ENCODE measurements at regions not wholly inside any gene's neighbourhood (a gene's known extent, or its start where the extent isn't known, plus 50 kb on each side); places are given as distances from the start of the nearest gene placed in this dataset.
"Not testable (repeated sequence)": the region's sequence is repeated elsewhere in the genome, so short reads cannot be mapped to it uniquely, and the experiment has no call there.

- no peak for DNase-seq (ENCODE audit: insufficient read length, low spot score)
- no peak for FAIRE-seq
- TF ChIP-seq POLR2A (IDR thresholded peaks at IDR 0.05; ENCODE audit: low read depth, low read length) = no peak
These were observed 135.6 kb downstream of the BRMS1L start for GRCh38 chr14:35961697-35962274.

- TF ChIP-seq POLR2A (IDR thresholded peaks at IDR 0.05; ENCODE audit: low read depth, low read length) = no peak
- DNase-seq (ENCODE audit: insufficient read length, low spot score) = no peak
- no peak for FAIRE-seq
These were observed 133.7 kb downstream of the BRMS1L start for GRCh38 chr14:35959835-35960234.

GRCh38 chr14:35958499-35958898 is 132.4 kb downstream of the BRMS1L start:
- no peak for TF ChIP-seq POLR2A (IDR thresholded peaks at IDR 0.05; ENCODE audit: low read depth, low read length)
- no peak for DNase-seq (ENCODE audit: insufficient read length, low spot score)
- FAIRE-seq = no peak

DNA sequence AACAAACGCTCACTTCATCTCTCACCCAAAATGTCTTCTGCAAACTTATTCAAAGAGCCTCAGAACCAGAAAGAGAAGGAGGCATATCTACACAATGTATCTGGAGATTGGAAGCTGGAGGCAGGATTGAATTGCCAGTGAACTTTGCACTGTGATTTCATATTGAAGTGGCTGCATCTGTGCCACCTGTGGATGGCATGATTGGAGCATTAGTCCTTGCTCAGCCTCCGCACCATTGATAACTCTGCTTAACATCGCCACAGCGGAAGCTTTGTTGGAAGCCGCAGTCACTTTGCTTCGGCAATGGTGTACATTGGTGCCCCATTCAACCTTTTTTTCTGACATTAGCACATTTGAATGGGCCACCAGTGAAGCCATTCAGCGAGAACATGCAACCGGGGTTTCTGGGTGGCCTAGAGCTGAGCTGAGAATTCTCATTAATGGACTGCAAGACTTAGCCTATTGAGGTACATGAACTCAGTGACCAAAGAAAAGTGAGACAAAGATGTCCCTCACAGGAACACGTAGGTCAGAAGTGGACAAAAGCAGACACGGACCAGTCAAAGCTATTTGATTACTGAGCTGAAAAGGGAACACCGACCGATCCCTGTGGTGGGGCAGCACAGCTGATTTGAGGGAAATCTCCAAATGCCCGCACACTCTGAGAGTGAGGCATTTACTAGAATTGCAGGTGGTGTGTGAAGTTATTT is 130.4 kb downstream of the BRMS1L start:
- FAIRE-seq (no peak), DNase-seq (ENCODE audit: insufficient read length, low spot score) (no peak)
- TF ChIP-seq POLR2A (IDR thresholded peaks at IDR 0.05; ENCODE audit: low read depth, low read length) = no peak

- no peak for DNase-seq (ENCODE audit: insufficient read length, low spot score)
- no peak for FAIRE-seq
- no peak for TF ChIP-seq POLR2A (IDR thresholded peaks at IDR 0.05; ENCODE audit: low read depth, low read length)
These were observed 126.4 kb downstream of the BRMS1L start for GRCh38 chr14:35952584-35952983.

- DNase-seq (ENCODE audit: insufficient read length, low spot score) = no peak
- no peak for FAIRE-seq
- no peak for TF ChIP-seq POLR2A (IDR thresholded peaks at IDR 0.05; ENCODE audit: low read depth, low read length)
These were observed 123.9 kb downstream of the BRMS1L start for GRCh38 chr14:35949920-35950513.

- not testable (repeated sequence) for FAIRE-seq; DNase-seq (ENCODE audit: insufficient read length, low spot score)
These were observed 121.8 kb downstream of the BRMS1L start for GRCh38 chr14:35947983-35948382.

GRCh38 chr14:35944847-35945246 is 118.7 kb downstream of the BRMS1L start:
- no peak for DNase-seq (ENCODE audit: insufficient read length, low spot score)
- no peak for FAIRE-seq
- no peak for TF ChIP-seq POLR2A (IDR thresholded peaks at IDR 0.05; ENCODE audit: low read depth, low read length)

DNA sequence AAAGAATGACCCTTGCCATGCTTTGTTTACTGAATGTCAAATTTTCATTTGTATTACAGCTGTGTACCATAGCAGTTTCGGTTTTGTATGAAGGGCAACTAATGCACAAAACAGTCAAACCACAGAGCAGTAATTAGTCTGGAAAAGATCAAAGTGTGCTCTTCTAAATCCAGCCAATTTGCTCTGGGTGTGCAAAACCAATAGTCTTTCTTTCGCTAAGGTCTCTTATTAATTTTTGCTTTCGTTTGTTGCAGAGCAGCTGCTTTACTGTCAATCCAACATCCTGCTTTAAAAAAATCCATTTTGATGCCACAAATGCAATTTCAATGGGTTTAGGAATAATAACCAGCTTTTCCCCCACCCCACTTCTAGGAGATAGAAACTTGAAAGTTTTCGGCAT is 114.2 kb downstream of the BRMS1L start:
- FAIRE-seq (no peak), DNase-seq (ENCODE audit: insufficient read length, low spot score) (no peak)
- TF ChIP-seq POLR2A (IDR thresholded peaks at IDR 0.05; ENCODE audit: low read depth, low read length) = no peak

GRCh38 chr14:35938770-35939169 is 112.6 kb downstream of the BRMS1L start:
- FAIRE-seq = no peak
- no peak for DNase-seq (ENCODE audit: insufficient read length, low spot score)
- TF ChIP-seq POLR2A (IDR thresholded peaks at IDR 0.05; ENCODE audit: low read depth, low read length) = no peak

GRCh38 chr14:35934499-35934898 is 108.4 kb downstream of the BRMS1L start:
- FAIRE-seq = no peak
- DNase-seq (ENCODE audit: insufficient read length, low spot score) = no peak
- no peak for TF ChIP-seq POLR2A (IDR thresholded peaks at IDR 0.05; ENCODE audit: low read depth, low read length)

GRCh38 chr14:35932659-35933159 is 106.6 kb downstream of the BRMS1L start:
- DNase-seq (ENCODE audit: insufficient read length, low spot score) = no peak
- no peak for FAIRE-seq
- TF ChIP-seq POLR2A (IDR thresholded peaks at IDR 0.05; ENCODE audit: low read depth, low read length) = no peak

GRCh38 chr14:35932136-35932535 is 106.0 kb downstream of the BRMS1L start:
- no peak for DNase-seq (ENCODE audit: insufficient read length, low spot score)
- TF ChIP-seq POLR2A (IDR thresholded peaks at IDR 0.05; ENCODE audit: low read depth, low read length) = no peak
- no peak for FAIRE-seq

GRCh38 chr14:35931346-35931745 is 105.2 kb downstream of the BRMS1L start:
- FAIRE-seq (no peak), DNase-seq (ENCODE audit: insufficient read length, low spot score) (no peak)
- no peak for TF ChIP-seq POLR2A (IDR thresholded peaks at IDR 0.05; ENCODE audit: low read depth, low read length)

- DNase-seq (ENCODE audit: insufficient read length, low spot score) (no peak), FAIRE-seq (no peak)
- TF ChIP-seq POLR2A (IDR thresholded peaks at IDR 0.05; ENCODE audit: low read depth, low read length) = no peak
These were observed 103.0 kb downstream of the BRMS1L start for GRCh38 chr14:35929186-35929585.
